ENCODE measurements at regions not wholly inside any gene's neighbourhood (a gene's known extent, or its start where the extent isn't known, plus 50 kb on each side); places are given as distances from the start of the nearest gene placed in this dataset.

- no peaks in the 10 kb centered on the region for H3K27me3 ChIP-seq (replicated peaks in 1 of 4; ENCODE audit: control insufficient read depth in 3 of 4, extremely low read depth in 1 of 4, insufficient read depth in 3 of 4, low read length in 3 of 4)
- no peak overlapping the region for H4K91ac ChIP-seq (replicated peaks; ENCODE audit: insufficient read length, low read length)
- no peaks in the 10 kb centered on the region for H4K20me1 ChIP-seq (replicated peaks in 1 of 2; ENCODE audit: control insufficient read depth in 1 of 2, insufficient read depth in 2 of 2, low read length in 2 of 2)
- no peak overlapping the region for H2AFZ ChIP-seq (ENCODE audit: low read length)
- H4K5ac ChIP-seq (ENCODE audit: insufficient read length, low read depth, low read length), result no peak overlapping the region
- no peak overlapping the region for H4K8ac ChIP-seq (ENCODE audit: extremely low read depth, insufficient read depth, low read length)
- H3K4ac ChIP-seq (replicated peaks; ENCODE audit: insufficient read length, low read depth, low read length), result no peak overlapping the region
- H3K79me2 ChIP-seq (ENCODE audit: control insufficient read depth in 1 of 2, insufficient read depth in 2 of 2, low read length in 2 of 2), result no peaks in the 10 kb centered on the region
- H3K56ac ChIP-seq (replicated peaks; ENCODE audit: insufficient read length, low read depth, low read length), result no peak overlapping the region
- H3K9me3 ChIP-seq (ENCODE audit: insufficient read depth in 2 of 2, low read depth in 1 of 2, low read length in 1 of 2), result no peaks in the 10 kb centered on the region
- 69% methylated on average over 3 of the region's 3 CpGs; no CpG with 5 or more reads in 1 of the 2 experiments for WGBS, 2 experiments (ENCODE audit: extremely low coverage in 1 of 2, insufficient coverage in 1 of 2, insufficient read length in 1 of 2, insufficient replicate concordance in 2 of 2, low coverage in 1 of 2, low lambda C conversion rate in 2 of 2, missing lambda C conversion rate in 1 of 2)
- no peak overlapping the region for H2BK12ac ChIP-seq (ENCODE audit: low read depth, low read length)
- H3K9ac ChIP-seq (replicated peaks in 1 of 4; ENCODE audit: extremely low read depth in 1 of 4, low read depth in 3 of 4, low read length in 3 of 4), result no peak overlapping the region
- H2BK5ac ChIP-seq (ENCODE audit: low read depth, low read length), result no peak overlapping the region
- no peak overlapping the region for H3K23ac ChIP-seq (ENCODE audit: insufficient read length)
- H3K4me1 ChIP-seq (replicated peaks in 1 of 4; ENCODE audit: control insufficient read depth in 3 of 4, insufficient read depth in 4 of 4, low read length in 3 of 4), result peaks cover 0 to 7% (median 1%) of the 10 kb centered on the region in 4 experiments; a peak in 2 of 7 replicates
- no peak overlapping the region for H3K4me3 ChIP-seq (ENCODE audit: extremely low read depth in 1 of 4, insufficient read depth in 2 of 4, low read depth in 3 of 4, low read length in 4 of 4)
- H3K36me3 ChIP-seq (ENCODE audit: control insufficient read depth in 2 of 4, insufficient read depth in 4 of 4, low read length in 3 of 4), result no peaks in the 10 kb centered on the region
- H2BK120ac ChIP-seq (replicated peaks; ENCODE audit: low read depth, low read length), result no peak overlapping the region
- CTCF ChIA-PET (ENCODE audit: partially characterized antibody), result no interaction called here
- no peaks in the 10 kb centered on the region for H3K23me2 ChIP-seq (ENCODE audit: low read depth, low read length)
- H3K79me1 ChIP-seq (ENCODE audit: low read depth, low read length), result no peaks in the 10 kb centered on the region
- no peak for FAIRE-seq
- H2BK15ac ChIP-seq (ENCODE audit: low read length), result no peak overlapping the region
- no peak overlapping the region for H3K27ac ChIP-seq (ENCODE audit: low read depth, low read length)
- no peak overlapping the region for H2AK5ac ChIP-seq (ENCODE audit: low read depth, low read length)
- no peak for DNase-seq (ENCODE audit: low read depth in 1 of 2, low spot score in 2 of 2)
- H3K14ac ChIP-seq (ENCODE audit: insufficient read length), result no peak overlapping the region
- no peak overlapping the region for H2BK20ac ChIP-seq (ENCODE audit: low read length)
- H3K18ac ChIP-seq (ENCODE audit: extremely low read depth, low read length), result no peak overlapping the region
- POLR2A ChIA-PET (ENCODE audit: partially characterized antibody), result no interaction called here
- no peak overlapping the region for H3K4me2 ChIP-seq (ENCODE audit: insufficient read depth in 1 of 2, low read depth in 2 of 2, low read length in 2 of 2)
- TF ChIP-seq SRF (IDR thresholded peaks at IDR 0.05; ENCODE audit: low read depth, low read length) (no peak), RXRA (IDR thresholded peaks at IDR 0.05; ENCODE audit: insufficient read depth, low read depth, low read length) (no peak), YY1 (IDR thresholded peaks at IDR 0.05; ENCODE audit: low read depth, low read length) (no peak), HDAC6 (IDR thresholded peaks at IDR 0.05; ENCODE audit: low read depth, low read length) (no peak), USF2 (IDR thresholded peaks at IDR 0.05; ENCODE audit: low read length) (no peak), POU5F1 (IDR thresholded peaks at IDR 0.05; ENCODE audit: low read depth, low read length) (no peak), GTF2F1 (IDR thresholded peaks at IDR 0.05; ENCODE audit: borderline replicate concordance, low read depth, low read length) (no peak), SIX5 (IDR thresholded peaks at IDR 0.05; ENCODE audit: low read depth, low read length) (no peak), CBX8 (IDR thresholded peaks at IDR 0.05; ENCODE audit: borderline replicate concordance, low read depth, low read length) (no peak), ASH2L (IDR thresholded peaks at IDR 0.05; ENCODE audit: low read length) (no peak), GABPA (IDR thresholded peaks at IDR 0.05; ENCODE audit: borderline replicate concordance, insufficient read depth, low read length) (no peak), RAD21 (IDR thresholded peaks at IDR 0.05 in 1 of 2, conservative IDR thresholded peaks at IDR 0.05 in 1 of 2; ENCODE audit: low read depth in 2 of 2, low read length in 2 of 2) (no peak), RNF2 (IDR thresholded peaks at IDR 0.05; ENCODE audit: borderline replicate concordance, low read depth, low read length, missing control alignments, poor library complexity, severe bottlenecking) (no peak), EZH2 (IDR thresholded peaks at IDR 0.05; ENCODE audit: low read depth, low read length, severe bottlenecking) (no peak)
Observed at GRCh38 chr3:22326305-22326704, 575.3 kb upstream of the ZNF385D start.

Measured in H1 (cell line).